OCI-M1 (cell line): ENCODE measurements at regions not wholly inside any gene's neighbourhood (a gene's known extent, or its start where the extent isn't known, plus 50 kb on each side); places are given as distances from the start of the nearest gene placed in this dataset.

Experiments
- DNase-seq: peaks from one replicate; lab custom pipeline; 2025; lab: John Stamatoyannopoulos, UW

DNA sequence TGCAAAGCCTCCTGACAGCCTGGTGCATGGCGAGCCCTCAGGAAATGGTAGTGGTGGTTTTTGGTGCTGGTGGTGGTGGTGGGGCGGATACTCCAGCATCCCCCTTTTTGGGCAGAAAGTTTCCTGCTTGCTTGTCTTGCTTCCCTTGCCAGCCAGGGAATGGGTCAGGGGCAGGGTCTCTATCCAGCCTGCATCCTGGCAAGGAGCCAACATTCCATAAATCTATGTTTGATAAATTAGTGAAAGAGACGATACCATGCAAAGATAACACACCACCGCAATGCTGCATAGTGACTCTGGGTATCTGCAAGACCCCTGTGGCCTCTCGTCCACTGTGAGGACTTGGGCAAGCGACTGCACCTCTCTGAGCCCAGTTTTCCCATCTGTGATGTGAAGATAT, 246.2 kb downstream of the LRFN2 start:
- DNase-seq: no peak

DNA sequence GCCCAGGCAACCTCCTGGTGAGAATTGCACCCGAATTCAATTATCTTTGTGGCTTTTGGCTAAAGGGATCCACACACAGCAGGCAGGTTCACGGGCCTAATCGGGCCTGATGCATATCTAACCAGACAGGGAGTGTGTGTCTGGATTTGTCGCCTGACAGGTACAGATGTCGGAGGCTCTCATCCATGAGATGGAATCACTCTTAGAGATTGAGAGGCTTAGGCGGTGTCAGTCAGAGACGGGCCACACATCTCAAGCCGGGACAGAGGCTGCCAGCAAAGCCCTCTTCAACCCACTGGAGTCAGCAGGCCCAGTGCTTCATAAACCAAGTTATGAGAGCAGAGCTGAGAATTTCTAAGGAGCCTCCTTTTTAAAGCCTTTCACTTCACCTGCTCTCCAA, 247.0 kb downstream of the LRFN2 start:
- no peak for DNase-seq

DNA sequence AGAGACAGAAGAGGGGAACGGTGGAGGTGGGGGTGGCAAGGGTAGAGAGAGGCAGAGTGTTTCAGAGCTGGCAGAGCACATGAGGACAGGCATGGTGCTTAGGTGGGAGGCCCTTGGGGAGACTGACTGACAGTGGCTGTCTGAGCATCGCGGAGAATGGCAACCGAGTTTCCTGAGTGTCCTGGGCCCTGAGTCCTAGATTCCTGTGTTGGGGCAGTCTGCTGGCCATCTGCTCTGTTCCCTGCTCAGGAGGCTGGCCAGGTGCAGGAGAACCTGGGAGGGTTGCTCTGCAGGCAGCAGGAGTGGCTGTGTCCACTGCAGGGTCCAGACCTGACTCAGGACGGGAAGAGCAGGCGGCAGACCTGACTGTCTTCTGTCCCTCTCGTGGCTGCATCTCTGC, 248.9 kb downstream of the LRFN2 start:
- no peak for DNase-seq

DNA sequence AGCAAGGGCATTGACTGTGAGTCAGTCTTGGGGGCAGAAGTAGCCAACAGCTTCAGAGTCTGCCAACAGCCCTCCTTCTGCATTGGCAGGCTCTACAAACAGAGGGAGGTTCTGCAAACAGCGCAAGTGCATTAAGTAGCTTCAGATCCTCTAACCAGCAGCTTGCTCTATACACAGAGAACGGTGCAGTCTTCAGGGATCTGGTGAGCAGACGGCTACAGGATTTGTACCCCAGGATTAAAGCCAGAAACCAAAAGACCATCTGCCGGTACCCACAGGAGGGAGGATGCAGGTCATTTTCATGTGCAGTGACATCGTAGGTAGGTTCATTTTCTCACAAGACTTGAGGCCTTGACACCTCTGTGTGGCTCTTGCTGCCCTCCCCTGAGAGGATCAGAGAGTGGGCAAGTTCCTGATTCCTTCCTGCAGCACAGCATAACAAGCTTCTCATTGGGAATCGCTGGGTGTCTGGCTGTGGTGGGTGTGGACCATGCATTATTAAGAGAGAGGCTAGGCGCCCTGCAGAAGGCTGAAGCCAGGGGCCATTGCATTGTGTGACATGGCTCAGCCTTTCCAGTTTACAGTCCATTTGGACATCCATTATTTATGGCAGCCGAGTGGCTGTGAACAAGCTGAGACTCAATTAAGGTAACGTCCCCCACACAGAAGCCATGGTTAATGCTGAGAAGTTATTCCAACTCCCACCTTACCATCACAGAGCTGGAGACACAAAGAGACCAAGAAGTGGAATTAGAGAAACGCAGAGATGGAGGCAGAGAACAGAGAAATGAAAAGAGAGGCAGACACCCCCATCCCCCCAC, 250.0 kb downstream of the LRFN2 start:
- DNase-seq: no peak

DNA sequence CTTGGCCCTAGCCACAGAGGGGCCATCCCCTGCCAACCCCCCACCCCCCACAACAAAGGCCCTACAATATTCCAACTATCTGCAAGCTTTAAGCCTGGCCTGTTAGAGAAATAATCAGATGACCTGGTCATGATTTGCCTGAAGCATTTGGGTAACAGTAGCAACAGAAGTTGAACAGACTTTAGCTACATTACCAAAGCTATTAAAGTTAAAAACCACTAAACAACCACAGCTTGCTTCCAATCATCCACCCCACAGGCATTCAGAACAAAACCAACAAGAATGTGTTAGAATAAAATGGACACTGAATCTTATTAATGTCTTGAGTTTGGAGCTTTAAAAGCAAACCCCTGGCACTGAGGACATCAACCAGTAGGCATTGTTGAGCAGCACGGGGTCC, 250.9 kb downstream of the LRFN2 start:
- DNase-seq: no peak

DNA sequence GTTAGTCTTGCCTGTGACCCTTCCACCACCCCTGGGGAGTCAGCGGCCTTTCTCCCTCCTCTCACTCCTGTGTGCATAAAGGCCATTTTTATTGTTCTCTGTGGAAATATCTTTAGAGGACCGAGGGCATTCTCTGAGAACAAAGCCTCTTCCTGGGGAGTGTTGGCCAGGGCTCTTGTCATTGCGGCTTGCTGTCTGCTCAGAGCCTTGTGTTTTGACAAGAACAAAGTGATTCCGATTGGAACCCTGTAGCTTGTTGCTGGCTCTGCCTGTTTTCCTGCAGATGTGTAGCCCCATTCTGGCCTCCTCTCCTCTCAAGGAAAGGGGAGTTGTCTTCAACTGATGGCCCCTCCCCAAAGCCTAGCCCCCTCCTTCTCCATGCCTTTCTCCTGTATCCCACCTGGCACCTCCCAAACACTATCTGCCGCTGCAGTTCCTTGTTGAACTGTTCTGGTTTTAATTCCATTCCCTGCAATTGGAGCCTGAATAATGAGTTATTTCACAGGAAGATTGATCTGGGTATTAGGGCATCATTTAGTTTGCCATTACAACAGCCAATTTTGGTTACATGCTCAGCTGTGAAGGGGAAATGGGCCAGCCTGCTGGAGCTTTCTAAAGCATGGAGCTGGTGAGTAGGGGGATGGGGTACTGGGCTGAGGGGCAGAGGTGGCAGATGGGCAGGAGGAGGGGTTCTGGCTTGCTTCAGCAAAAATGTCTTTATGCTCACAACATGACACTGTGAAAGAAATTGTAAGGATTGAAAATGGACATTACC, 252.5 kb downstream of the LRFN2 start:
- DNase-seq: no peak

DNA sequence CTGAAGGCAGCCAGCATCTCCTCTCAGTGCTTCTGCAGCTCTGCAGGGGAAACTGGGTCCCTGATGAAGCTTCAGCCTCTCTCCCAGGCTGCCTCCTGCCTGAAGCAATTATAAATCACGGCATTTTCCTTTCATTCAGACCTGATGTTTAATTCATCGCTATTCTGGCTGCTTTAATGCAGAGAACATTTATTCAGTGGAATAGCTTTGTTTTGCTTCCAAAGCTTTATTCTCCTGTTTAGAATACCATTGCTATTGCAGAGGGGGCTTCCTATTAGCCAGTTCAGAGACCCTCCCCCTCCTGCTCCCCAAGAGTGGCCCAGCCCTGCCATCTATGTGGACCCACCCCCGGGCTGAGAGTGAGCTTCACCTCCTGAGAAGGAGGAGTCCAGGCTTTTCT, 255.6 kb downstream of the LRFN2 start:
- no peak for DNase-seq

DNA sequence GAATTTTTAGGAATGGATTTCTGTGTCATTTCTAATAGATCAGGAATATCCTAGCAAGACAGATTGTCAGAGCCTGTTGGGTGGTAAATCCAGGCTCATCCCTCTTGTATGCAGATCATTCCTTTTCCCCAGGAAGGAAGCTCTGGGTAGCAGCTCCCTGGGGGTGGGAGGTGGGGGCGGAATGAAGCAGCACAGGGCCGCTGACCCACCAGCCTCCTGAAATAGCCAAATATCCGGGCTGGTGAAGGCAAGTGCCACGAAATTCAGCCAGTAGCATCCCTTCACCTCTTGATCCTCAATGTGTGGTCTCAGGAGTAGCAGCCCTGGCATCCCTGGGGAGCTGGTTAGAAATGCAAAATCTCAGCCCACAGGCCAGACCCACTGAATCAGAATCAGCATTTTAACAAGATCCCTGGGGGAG, 256.9 kb downstream of the LRFN2 start:
- no peak for DNase-seq

DNA sequence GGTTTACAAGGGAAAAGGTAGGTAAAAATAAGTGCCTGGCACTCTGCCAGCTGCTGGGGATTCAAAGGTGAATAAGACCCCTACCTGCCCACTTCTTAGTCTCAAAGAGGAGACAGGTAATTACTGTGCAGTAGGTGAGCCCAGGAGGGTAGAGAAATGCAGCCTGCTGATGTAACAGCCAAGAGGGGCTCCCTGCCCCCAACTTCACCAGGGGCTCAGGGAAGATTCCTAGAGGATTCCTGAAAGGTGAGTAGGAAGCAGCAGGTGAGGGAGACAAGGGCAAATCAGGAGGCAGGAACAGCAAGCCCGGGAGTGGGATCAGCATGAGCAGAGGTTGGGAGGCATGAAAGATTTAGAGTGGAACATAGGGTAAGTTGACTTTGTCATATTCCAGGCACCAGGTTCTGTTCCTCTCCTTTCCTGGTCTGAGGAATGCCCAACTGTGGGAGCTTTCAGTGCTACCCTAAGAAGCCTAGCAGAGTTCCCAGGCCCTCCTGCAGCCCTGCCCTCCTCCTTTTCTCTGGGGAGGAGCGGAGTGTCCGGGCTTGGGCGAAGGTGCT, 258.1 kb downstream of the LRFN2 start:
- no peak for DNase-seq

DNA sequence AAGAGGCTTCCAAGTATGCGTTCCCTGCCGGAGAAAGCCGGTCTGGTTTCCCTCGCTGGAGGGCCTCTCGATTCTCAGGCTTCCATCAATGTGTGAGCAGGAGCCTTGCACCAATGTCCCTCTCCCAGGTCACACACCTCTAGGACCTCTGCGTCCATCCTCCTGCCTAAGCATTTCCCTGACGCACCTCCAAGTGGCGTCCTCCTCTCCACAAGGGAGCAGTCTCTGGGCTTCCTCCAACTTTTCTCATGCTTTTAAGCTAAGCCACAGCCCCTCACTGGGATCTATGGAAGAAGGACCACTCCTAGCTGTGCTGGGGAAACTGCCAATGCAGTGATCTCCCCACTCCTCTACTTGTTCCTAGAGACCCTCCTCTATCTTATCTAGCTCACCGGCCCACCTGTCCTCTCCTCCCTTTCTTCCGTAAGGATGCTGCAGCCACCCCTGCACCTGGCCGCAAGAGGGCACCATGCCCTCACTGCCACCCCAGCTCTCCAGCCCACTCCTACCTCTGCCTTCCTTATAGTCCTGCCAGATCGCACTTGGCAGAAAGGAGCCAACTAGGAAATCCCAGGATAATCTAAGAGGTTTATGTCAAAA, 258.7 kb downstream of the LRFN2 start:
- DNase-seq: peak; percentile 19

DNA sequence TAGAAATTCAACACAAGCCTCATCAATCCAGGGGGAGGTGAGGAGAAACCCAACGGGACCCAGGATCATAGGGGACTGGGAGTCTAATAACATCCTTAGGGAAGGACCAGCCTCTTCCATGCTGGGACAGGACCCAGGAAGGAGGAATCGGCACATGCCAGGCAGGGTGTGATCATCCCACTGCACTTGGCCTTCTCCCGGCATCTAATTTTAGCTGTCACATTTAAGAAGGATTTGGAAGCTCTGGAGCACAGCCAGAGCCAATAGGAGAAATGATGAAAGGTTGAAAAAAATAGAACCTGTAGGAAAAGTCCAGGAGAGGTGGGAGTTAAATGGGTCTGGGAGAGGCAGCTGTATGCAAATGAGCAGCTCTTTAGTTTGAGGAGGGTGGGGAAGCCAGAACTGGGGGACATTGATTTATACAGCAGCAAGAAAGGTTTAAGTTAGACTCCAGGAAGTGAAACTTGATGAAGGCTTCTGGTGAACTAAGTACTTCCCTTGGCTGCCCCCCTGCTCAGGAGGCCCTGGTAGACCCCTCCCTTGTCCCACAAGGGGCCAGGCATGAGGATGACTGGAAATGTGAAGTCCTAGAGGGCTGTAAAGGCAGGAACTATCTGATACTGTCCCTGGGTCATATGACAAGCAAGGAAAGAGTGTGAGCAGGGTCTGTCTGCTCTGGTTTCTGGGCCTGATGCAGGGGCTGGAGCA, 260.3 kb downstream of the LRFN2 start:
- DNase-seq: no peak

DNA sequence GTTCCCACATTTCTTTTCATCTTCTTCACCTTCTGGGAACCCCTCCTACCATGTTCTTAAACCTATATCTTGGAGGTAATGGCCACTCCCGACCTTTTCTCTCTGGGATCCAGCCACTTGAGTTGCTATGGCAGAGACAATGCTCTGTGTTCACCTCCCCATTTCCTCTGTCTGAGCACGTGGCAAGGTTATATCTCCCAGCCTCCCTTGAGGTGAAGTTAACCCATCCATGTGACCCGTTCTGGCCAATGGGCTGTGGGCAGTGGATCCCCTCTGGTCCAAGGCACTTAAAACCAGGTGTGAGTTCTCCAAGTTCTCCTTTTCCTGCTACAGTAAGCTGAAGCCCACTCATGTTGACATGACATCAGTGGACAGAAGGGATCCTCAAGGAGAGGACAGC, 261.4 kb downstream of the LRFN2 start:
- DNase-seq: no peak

DNA sequence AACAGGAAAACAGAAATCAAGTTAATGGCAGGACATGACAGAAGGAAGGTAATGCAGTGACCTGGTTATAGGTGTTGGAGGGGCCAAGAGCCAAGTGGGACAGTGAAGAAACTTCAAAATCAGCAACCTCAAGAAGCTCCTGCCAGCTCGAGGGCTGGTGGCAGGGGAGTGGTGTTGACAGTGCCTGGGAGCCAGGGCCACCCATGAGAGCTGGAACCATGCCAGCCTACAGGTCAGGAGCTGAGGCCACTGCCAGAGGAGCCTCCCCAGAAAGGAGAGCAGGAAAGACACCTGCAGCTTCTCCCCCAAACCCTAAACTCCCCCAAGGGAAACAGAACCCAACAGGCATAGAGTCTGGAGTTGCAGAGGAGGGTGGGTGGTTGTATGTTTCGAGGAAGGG, 262.1 kb downstream of the LRFN2 start:
- no peak for DNase-seq

DNA sequence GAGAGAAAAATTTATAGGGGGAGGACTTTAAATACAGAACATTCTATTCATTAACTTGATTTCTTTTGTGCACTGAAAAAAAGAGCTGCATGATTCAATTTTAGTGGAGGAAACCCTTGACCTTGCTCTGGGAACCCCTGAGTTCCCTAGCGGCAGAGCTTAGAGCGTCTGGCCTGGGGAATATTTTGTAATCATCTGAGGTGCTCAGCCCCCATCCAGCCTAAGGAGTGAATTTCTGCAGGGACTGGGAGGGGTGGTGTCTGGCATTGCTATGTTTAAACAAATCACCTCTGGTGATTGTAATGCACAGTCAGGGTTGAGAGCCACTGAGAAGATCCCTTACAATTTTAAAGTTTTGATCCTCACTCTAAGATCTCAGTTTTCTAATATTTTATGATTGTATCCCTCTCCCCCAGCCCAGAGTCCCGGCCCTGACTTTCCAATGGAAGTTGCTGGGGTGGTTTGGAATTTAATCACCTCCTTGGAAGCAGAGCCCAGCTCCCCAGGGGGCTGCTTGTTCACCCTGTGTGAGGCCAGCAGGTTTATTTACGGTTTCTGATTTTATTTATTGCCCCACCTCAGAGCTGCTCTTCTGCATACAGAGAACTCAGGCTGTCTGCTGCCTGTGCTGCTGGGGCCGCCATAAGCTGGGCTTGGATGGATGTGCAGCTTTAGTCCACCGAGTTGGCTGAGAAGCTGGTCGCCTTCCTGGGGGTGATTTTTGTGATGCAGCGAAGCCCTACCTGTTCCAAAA, 263.1 kb downstream of the LRFN2 start:
- no peak for DNase-seq

DNA sequence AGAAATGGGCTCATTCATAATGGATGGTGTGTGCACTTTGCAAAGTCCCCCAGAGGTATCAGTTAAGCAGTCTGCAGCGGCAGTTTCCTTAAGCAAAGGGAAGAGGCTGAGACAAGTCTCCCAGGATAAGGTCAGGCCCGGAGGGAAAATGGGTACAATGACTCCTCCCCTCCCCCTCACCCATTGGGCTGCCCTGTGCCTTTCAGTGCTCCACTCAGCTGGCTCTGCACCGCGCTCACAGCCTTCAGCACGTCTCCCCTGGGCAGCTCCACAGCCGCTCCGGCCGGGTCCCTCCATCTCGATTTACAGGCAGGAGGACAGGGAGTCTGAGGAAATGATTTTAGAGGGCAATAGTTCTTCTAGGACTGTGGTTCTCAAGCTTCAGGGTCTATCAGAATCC, 264.8 kb downstream of the LRFN2 start:
- DNase-seq: no peak

DNA sequence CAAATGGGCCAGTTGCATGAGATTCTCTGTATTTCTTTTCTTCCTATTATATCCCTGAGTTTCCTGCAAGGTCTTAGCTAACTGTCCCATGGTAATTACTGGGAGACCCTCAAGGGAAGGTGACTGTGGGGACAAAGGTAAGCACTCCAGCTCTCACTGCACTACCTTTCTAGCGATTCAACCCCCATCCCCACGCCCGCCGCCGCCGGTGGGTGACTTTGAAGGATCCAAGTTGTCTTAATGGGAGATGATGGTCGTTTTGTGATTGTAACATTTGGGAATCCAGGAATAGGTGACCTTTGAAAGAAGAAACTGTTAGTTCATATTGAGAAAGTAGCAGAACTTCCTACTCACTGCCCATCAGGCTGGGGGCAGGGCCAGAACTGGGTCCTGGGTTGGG, 265.5 kb downstream of the LRFN2 start:
- no peak for DNase-seq

DNA sequence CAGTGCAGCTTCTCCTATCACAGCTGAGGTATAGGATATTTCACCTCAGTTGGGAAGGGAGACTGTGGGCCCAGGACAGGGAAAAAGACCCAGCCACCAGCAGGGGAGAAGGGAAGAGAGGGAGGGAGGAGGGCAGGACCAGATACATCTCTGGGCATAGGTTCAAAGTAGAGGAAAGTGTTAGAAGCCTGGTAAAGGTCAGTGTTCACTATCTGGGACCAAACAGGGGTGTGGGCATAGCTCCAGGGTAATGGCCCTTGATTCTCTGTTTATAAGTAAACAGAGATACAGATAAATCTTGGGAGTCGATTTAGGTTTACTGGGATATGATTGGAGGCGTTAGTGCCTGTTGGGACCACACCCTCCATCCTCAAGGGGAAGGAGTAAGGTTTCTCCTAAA, 266.2 kb downstream of the LRFN2 start:
- DNase-seq: no peak

DNA sequence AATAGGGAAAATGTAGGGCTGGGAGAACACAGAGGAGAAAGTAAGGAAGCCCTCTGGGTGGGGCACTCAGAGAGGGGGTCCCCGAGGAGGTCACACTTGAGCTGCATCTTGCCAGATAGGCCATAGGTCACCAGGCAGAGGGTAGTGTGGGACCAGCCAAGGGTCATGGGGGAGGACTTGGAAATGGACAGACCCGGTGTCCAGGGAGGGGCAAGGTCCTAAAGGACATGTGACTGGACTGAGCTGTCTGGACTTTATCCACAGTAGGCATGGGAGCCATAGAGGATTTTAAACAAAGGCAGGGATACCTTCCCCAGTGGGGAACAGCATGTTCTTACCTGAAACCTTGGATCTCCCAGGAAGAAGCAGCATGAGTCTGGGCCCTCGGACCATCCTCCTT, 266.7 kb downstream of the LRFN2 start:
- DNase-seq: no peak

DNA sequence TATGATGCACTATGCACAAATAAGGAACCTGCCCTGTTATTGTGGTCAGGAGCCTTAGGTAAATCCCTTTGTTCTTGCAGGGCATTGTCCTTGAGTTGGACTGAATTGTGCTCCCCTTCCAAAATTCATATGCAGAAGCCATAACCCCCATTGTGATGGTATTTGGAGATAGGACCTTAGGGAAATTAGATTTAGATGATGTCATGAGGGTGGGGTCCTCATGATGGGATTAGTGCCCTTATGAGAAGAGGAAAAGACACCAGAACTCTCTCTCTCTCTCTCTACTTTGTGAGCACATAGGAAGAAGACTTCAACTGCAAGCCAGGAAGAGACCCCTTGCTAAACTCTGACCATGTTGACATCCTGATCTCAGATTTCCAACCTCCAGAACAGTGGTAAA, 268.0 kb downstream of the LRFN2 start:
- DNase-seq: no peak

DNA sequence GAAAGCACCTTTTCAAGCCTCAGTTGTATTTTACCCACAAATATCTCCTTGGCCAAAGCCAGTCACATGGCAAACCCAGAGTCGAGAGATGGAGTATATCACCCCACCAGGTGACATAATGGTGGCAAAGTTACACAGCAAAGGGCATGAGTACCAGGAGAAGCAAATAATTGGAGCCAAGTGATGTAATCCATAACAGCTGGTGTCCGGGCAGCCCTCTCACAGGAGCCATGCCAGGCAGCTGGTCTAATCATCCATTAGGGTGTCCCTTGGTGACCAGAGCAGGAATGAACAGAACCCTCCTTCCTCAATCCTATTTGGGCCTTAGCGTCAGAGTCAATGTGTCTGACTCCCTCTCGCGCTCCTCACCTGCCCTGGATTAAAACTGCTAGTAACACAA, 272.1 kb downstream of the LRFN2 start:
- DNase-seq: no peak

DNA sequence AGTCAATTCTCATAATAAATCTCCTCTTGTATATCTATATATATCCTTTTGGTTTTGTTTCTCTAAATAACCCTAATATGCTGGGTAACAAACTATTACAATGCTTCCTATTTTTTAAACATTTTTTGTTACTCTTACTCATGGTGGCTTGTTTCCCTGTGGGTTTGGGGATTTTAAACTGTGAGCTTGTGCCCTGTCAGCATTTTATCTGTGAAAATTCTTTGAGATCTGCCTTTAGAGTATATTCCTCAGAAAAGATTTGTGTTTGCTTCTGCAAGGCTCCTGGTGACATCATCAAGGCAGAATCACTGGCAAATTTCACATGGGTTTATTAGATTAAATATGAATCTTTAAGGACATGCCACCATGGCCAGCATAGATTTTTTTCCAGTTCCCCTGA, 273.6 kb downstream of the LRFN2 start:
- DNase-seq: no peak
